A673 (cell line): ENCODE measurements at regions not wholly inside any gene's neighbourhood (a gene's known extent, or its start where the extent isn't known, plus 50 kb on each side); places are given as distances from the start of the nearest gene placed in this dataset.

Source experiments
- BruUV-seq: library from RNA; stranded (reverse); fragments of 400-500 nt; replicated peaks from 2 replicates; lab custom pipeline; 2021; lab: Mats Ljungman, UMichigan
- CTCF ChIA-PET: fragments of 300-600 bp; sonication (Branson Sonifier 250); formaldehyde crosslinking; loops from one replicate; lab custom pipeline; 2022; ENCODE audit warnings: antibody characterized with exemption; lab: Charles Lee
- POLR2A ChIA-PET: fragments of 300-600 bp; sonication (Branson Sonifier 250); formaldehyde crosslinking; loops from one replicate; lab custom pipeline; 2022; ENCODE audit warnings: antibody characterized with exemption; ENCODE audit not compliant: low non-redundant PET; lab: Charles Lee
- DNase-seq: peaks from one replicate; pipeline ENCODE4 v3.0.0-alpha.2; 2015; ENCODE audit warnings: low spot score
- H3K27ac ChIP-seq: fragments of 200-600 bp; sonication (generic); 2 replicates; pipeline ENCODE4 v1.5.1; 2016; ENCODE audit warnings: mixed run types, low read depth, mild to moderate bottlenecking, mixed read lengths, antibody characterized with exemption, low read length; ENCODE audit not compliant: poor library complexity, severe bottlenecking
- H3K27me3 ChIP-seq: fragments of 200-600 bp; sonication (generic); replicated peaks from 2 replicates; pipeline ENCODE4 v1.6.1; 2017; ENCODE audit warnings: mixed run types, low read depth, mild to moderate bottlenecking, mixed read lengths, antibody characterized with exemption, low read length; ENCODE audit not compliant: insufficient read depth, poor library complexity
- H3K36me3 ChIP-seq: fragments of 200-600 bp; sonication (generic); 2 replicates; pipeline ENCODE4 v1.6.1; 2016; ENCODE audit warnings: mixed run types, mild to moderate bottlenecking, mixed read lengths, antibody characterized with exemption, low read length; ENCODE audit not compliant: insufficient read depth, poor library complexity, severe bottlenecking
- H3K4me1 ChIP-seq: fragments of 200-600 bp; sonication (generic); 2 replicates; pipeline ENCODE4 v1.6.1; 2017; ENCODE audit warnings: mixed run types, mild to moderate bottlenecking, mixed read lengths, antibody characterized with exemption, low read length; ENCODE audit not compliant: insufficient read depth, poor library complexity, severe bottlenecking
- H3K4me3 ChIP-seq: fragments of 200-600 bp; sonication (generic); 2 replicates; pipeline ENCODE4 v1.5.1; 2016; ENCODE audit warnings: low read depth, mixed run types, mild to moderate bottlenecking, mixed read lengths, low read length; ENCODE audit not compliant: poor library complexity, severe bottlenecking
- H3K9me3 ChIP-seq: fragments of 200-600 bp; sonication (generic); 2 replicates; pipeline ENCODE4 v1.6.1; 2016; ENCODE audit warnings: mixed run types, low read depth, mild to moderate bottlenecking, mixed read lengths, antibody characterized with exemption, low read length; ENCODE audit not compliant: poor library complexity, severe bottlenecking
- EZH2 ChIP-seq: fragments of 200-600 bp; sonication (generic); IDR thresholded peaks from 2 replicates; pipeline ENCODE4 v1.6.1; 2017; ENCODE audit warnings: borderline replicate concordance, low read depth, mild to moderate bottlenecking, mixed read lengths, antibody characterized with exemption, low read length; ENCODE audit not compliant: poor library complexity, severe bottlenecking
- intact Hi-C: fragments of 100-400 bp; cut with micrococcal nuclease; formaldehyde crosslinking; loops from one replicate; pipeline ENCODE4 v1.10.0; 2022; ENCODE audit not compliant: unreplicated experiment
- TF ChIP-seq, protein P1 (sequence below): fragments of 300-800, 200-600 bp; sonication (generic); conservative IDR thresholded peaks from 2 replicates; pipeline ENCODE4 v1.5.1; 2017; ENCODE audit warnings: low read depth, mild to moderate bottlenecking, antibody characterized with exemption, low read length, moderate library complexity, mixed read lengths

- CTCF ChIA-PET: no interaction called here
- no TSS peak for BruUV-seq
- H3K9me3 ChIP-seq: no peaks in the 10 kb centered on the region
- H3K4me3 ChIP-seq: no peak overlapping the region
- POLR2A ChIA-PET: no interaction called here
- no peaks in the 10 kb centered on the region for H3K27me3 ChIP-seq
- DNase-seq: no peak
- H3K4me1 ChIP-seq: no peaks in the 10 kb centered on the region
- no peak overlapping the region for H3K27ac ChIP-seq
- intact Hi-C loops: no loop called here
- TF ChIP-seq, protein P1, sequence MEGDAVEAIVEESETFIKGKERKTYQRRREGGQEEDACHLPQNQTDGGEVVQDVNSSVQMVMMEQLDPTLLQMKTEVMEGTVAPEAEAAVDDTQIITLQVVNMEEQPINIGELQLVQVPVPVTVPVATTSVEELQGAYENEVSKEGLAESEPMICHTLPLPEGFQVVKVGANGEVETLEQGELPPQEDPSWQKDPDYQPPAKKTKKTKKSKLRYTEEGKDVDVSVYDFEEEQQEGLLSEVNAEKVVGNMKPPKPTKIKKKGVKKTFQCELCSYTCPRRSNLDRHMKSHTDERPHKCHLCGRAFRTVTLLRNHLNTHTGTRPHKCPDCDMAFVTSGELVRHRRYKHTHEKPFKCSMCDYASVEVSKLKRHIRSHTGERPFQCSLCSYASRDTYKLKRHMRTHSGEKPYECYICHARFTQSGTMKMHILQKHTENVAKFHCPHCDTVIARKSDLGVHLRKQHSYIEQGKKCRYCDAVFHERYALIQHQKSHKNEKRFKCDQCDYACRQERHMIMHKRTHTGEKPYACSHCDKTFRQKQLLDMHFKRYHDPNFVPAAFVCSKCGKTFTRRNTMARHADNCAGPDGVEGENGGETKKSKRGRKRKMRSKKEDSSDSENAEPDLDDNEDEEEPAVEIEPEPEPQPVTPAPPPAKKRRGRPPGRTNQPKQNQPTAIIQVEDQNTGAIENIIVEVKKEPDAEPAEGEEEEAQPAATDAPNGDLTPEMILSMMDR: no peak
- TF ChIP-seq EZH2: no peak
- H3K36me3 ChIP-seq: no peaks in the 10 kb centered on the region
Measured at GRCh38 chr1:56438901-56439551, 140.3 kb downstream of the PLPP3 start.

- H3K9me3 ChIP-seq: no peaks in the 10 kb centered on the region
- H3K27me3 ChIP-seq: no peaks in the 10 kb centered on the region
- ChIA-PET CTCF (no interaction called here), POLR2A (no interaction called here)
- intact Hi-C loops: no loop called here
- H3K27ac ChIP-seq: no peak overlapping the region
- TF ChIP-seq, protein P1: no peak
- TF ChIP-seq EZH2: no peak
- H3K36me3 ChIP-seq: no peaks in the 10 kb centered on the region
- H3K4me1 ChIP-seq: no peaks in the 10 kb centered on the region
- H3K4me3 ChIP-seq: no peak overlapping the region
- no TSS peak for BruUV-seq
- no peak for DNase-seq
Measured at GRCh38 chr1:56437959-56438358, 141.4 kb downstream of the PLPP3 start.

GRCh38 chr1:56436912-56437417 lies 142.4 kb downstream of the PLPP3 start:
- TF ChIP-seq, protein P1: no peak
- no peak for TF ChIP-seq EZH2
- ChIA-PET POLR2A (no interaction called here), CTCF (no interaction called here)
- no peak for DNase-seq
- Histone ChIP-seq H3K9me3 (no peaks in the 10 kb centered on the region), H3K4me3 (no peak overlapping the region), H3K36me3 (no peaks in the 10 kb centered on the region), H3K27ac (no peak overlapping the region), H3K4me1 (no peaks in the 10 kb centered on the region), H3K27me3 (no peaks in the 10 kb centered on the region)
- no TSS peak for BruUV-seq
- intact Hi-C loops: no loop called here
